ENCODE measurements at regions not wholly inside any gene's neighbourhood (a gene's known extent, or its start where the extent isn't known, plus 50 kb on each side); places are given as distances from the start of the nearest gene placed in this dataset.

GRCh38 chr20:48201188-48201587 is 415.9 kb upstream of the SULF2 start:
- no peak overlapping the region for H3K9ac ChIP-seq (ENCODE audit: low read depth, low read length, poor library complexity, severe bottlenecking)

DNA sequence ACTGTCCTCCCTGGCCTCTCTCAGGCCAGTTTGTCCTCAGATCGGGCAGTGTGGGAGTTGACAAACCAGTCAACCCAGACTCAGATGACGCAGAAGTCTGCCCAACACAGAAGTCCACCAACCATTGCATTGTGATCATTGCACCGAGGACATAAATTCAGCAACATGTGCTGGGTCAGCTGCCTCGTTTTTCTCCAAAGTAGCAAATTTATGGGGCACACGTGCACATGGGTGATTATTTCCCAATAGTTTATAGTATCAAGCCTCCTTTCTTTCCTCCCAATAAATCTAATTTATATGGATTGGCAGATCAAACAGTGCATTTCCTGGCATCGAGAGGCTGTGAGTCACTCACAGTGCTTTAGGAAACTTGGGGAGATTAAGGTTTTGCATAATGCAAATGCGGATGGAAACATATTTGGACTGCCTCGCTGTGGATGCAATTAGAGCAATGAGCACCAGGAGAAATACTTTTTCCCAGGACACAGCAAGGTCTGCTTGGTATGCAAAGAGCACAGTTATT is 413.7 kb upstream of the SULF2 start:
- no peaks in the 10 kb centered on the region for H4K20me1 ChIP-seq (ENCODE audit: insufficient read depth, low read length, poor library complexity, severe bottlenecking)
- no peak overlapping the region for H2AFZ ChIP-seq (ENCODE audit: low read length)
- no peaks in the 10 kb centered on the region for H3K36me3 ChIP-seq (ENCODE audit: insufficient read depth, low read length)
- no peaks in the 10 kb centered on the region for H3K9me2 ChIP-seq (replicated peaks; ENCODE audit: low read depth, low read length)
- no peak overlapping the region for H3K4me2 ChIP-seq (ENCODE audit: low read depth, low read length, poor library complexity, severe bottlenecking)
- no peaks in the 10 kb centered on the region for H3K27me3 ChIP-seq (ENCODE audit: insufficient read depth, low read length, poor library complexity, severe bottlenecking)
- no peak overlapping the region for H3K9ac ChIP-seq (ENCODE audit: low read depth, low read length, poor library complexity, severe bottlenecking)
- no peaks in the 10 kb centered on the region for H3K79me2 ChIP-seq (ENCODE audit: insufficient read depth, low read length)
- H3K4me3 ChIP-seq (ENCODE audit: low read length, poor library complexity, severe bottlenecking): no peak overlapping the region
- TF ChIP-seq CTCF (conservative IDR thresholded peaks at IDR 0.05; ENCODE audit: low read length): no peak
- no peak for TF ChIP-seq EZH2phosphoT487 (IDR thresholded peaks at IDR 0.05; ENCODE audit: borderline replicate concordance)
- no peaks in the 10 kb centered on the region for H3K4me1 ChIP-seq (ENCODE audit: insufficient read depth, low read length, poor library complexity, severe bottlenecking)
- no peaks in the 10 kb centered on the region for H3F3A ChIP-seq (ENCODE audit: low read depth)
- H3K9me3 ChIP-seq (ENCODE audit: insufficient read depth, low read depth, low read length): peaks cover 3% of the 10 kb centered on the region; the same call in 1 of the 2 replicates

More at GRCh38 chr20:48201188-48201587, 415.9 kb upstream of the SULF2 start:
- Histone ChIP-seq H3K4me3 (ENCODE audit: low read length, poor library complexity, severe bottlenecking) (no peak overlapping the region), H2AFZ (ENCODE audit: low read length) (no peak overlapping the region), H3K36me3 (ENCODE audit: insufficient read depth, low read length) (no peaks in the 10 kb centered on the region), H4K20me1 (ENCODE audit: insufficient read depth, low read length, poor library complexity, severe bottlenecking) (no peaks in the 10 kb centered on the region), H3F3A (ENCODE audit: low read depth) (no peaks in the 10 kb centered on the region), H3K27me3 (ENCODE audit: insufficient read depth, low read length, poor library complexity, severe bottlenecking) (no peaks in the 10 kb centered on the region), H3K9me3 (ENCODE audit: insufficient read depth, low read depth, low read length) (peaks cover 8% of the 10 kb centered on the region; the same call in 1 of the 2 replicates), H3K4me1 (ENCODE audit: insufficient read depth, low read length, poor library complexity, severe bottlenecking) (no peaks in the 10 kb centered on the region), H3K79me2 (ENCODE audit: insufficient read depth, low read length) (no peaks in the 10 kb centered on the region), H3K9me2 (replicated peaks; ENCODE audit: low read depth, low read length) (no peaks in the 10 kb centered on the region), H3K4me2 (ENCODE audit: low read depth, low read length, poor library complexity, severe bottlenecking) (no peak overlapping the region)
- no peak for TF ChIP-seq EZH2phosphoT487 (IDR thresholded peaks at IDR 0.05; ENCODE audit: borderline replicate concordance)
- no peak for TF ChIP-seq CTCF (conservative IDR thresholded peaks at IDR 0.05; ENCODE audit: low read length)

- Histone ChIP-seq H3K36me3 (ENCODE audit: insufficient read depth, low read length) (no peaks in the 10 kb centered on the region), H3K9me3 (ENCODE audit: insufficient read depth, low read depth, low read length) (peaks cover 3% of the 10 kb centered on the region; the same call in 1 of the 2 replicates), H4K20me1 (ENCODE audit: insufficient read depth, low read length, poor library complexity, severe bottlenecking) (no peaks in the 10 kb centered on the region), H2AFZ (ENCODE audit: low read length) (no peak overlapping the region), H3F3A (ENCODE audit: low read depth) (no peaks in the 10 kb centered on the region), H3K4me1 (ENCODE audit: insufficient read depth, low read length, poor library complexity, severe bottlenecking) (no peaks in the 10 kb centered on the region), H3K4me2 (ENCODE audit: low read depth, low read length, poor library complexity, severe bottlenecking) (no peak overlapping the region), H3K9ac (ENCODE audit: low read depth, low read length, poor library complexity, severe bottlenecking) (no peak overlapping the region), H3K79me2 (ENCODE audit: insufficient read depth, low read length) (no peaks in the 10 kb centered on the region), H3K9me2 (replicated peaks; ENCODE audit: low read depth, low read length) (no peaks in the 10 kb centered on the region), H3K4me3 (ENCODE audit: low read length, poor library complexity, severe bottlenecking) (no peak overlapping the region), H3K27me3 (ENCODE audit: insufficient read depth, low read length, poor library complexity, severe bottlenecking) (no peaks in the 10 kb centered on the region)
- TF ChIP-seq EZH2phosphoT487 (IDR thresholded peaks at IDR 0.05; ENCODE audit: borderline replicate concordance) (no peak), CTCF (conservative IDR thresholded peaks at IDR 0.05; ENCODE audit: low read length) (no peak)
These were observed 411.8 kb upstream of the SULF2 start for GRCh38 chr20:48197066-48197465.
